IPS-18a (cell line): ENCODE measurements at regions not wholly inside any gene's neighbourhood (a gene's known extent, or its start where the extent isn't known, plus 50 kb on each side); places are given as distances from the start of the nearest gene placed in this dataset.
"Not testable (repeated sequence)": the region's sequence is repeated elsewhere in the genome, so short reads cannot be mapped to it uniquely, and the experiment has no call there.

ENCODE experiments used
- H3K27ac ChIP-seq: one replicate; pipeline ENCODE4 v1.5.1; 2013; ENCODE audit warnings: low read length
- H3K27me3 ChIP-seq: one replicate; pipeline ENCODE4 v1.6.1; 2013; ENCODE audit warnings: mild to moderate bottlenecking, low read length; ENCODE audit not compliant: control insufficient read depth, insufficient read depth
- H3K36me3 ChIP-seq: one replicate; pipeline ENCODE4 v1.6.1; 2013; ENCODE audit warnings: low read depth, low read length; ENCODE audit not compliant: control insufficient read depth
- H3K4me1 ChIP-seq: one replicate; pipeline ENCODE4 v1.6.1; 2013; ENCODE audit warnings: low read depth, low read length; ENCODE audit not compliant: control insufficient read depth
- H3K4me3 ChIP-seq: one replicate; pipeline ENCODE4 v1.5.1; 2013; ENCODE audit warnings: low read length
- H3K9ac ChIP-seq: one replicate; pipeline ENCODE4 v1.6.1; 2013; ENCODE audit warnings: mild to moderate bottlenecking, low read length, moderate library complexity
- H3K9me3 ChIP-seq: one replicate; pipeline ENCODE4 v1.6.1; 2013; ENCODE audit warnings: low read depth, low read length; ENCODE audit not compliant: control insufficient read depth

GRCh38 chr12:127121494-127122084, 1145.4 kb upstream of the TMEM132C start:
- Histone ChIP-seq H3K4me3 (no peak overlapping the region), H3K27me3 (no peaks in the 10 kb centered on the region), H3K4me1 (no peaks in the 10 kb centered on the region), H3K36me3 (no peaks in the 10 kb centered on the region), H3K9ac (no peak overlapping the region), H3K27ac (no peak overlapping the region), H3K9me3 (peaks cover 13% of the 10 kb centered on the region)

- Histone ChIP-seq H3K27me3 (no peaks in the 10 kb centered on the region), H3K9ac (no peak overlapping the region), H3K4me1 (no peaks in the 10 kb centered on the region), H3K4me3 (no peak overlapping the region), H3K27ac (no peak overlapping the region), H3K36me3 (no peaks in the 10 kb centered on the region), H3K9me3 (peaks cover 9% of the 10 kb centered on the region)
Measured at GRCh38 chr12:127125607-127126259, 1141.2 kb upstream of the TMEM132C start.

GRCh38 chr12:127126260-127126628, 1140.7 kb upstream of the TMEM132C start:
- Histone ChIP-seq H3K9ac (no peak overlapping the region), H3K4me1 (no peaks in the 10 kb centered on the region), H3K4me3 (no peak overlapping the region), H3K36me3 (no peaks in the 10 kb centered on the region), H3K9me3 (peaks cover 9% of the 10 kb centered on the region), H3K27me3 (no peaks in the 10 kb centered on the region), H3K27ac (no peak overlapping the region)

- H3K9ac ChIP-seq: no peak overlapping the region
- H3K4me3 ChIP-seq: no peak overlapping the region
- H3K4me1 ChIP-seq: no peaks in the 10 kb centered on the region
- H3K27me3 ChIP-seq: no peaks in the 10 kb centered on the region
- no peaks in the 10 kb centered on the region for H3K36me3 ChIP-seq
- no peak overlapping the region for H3K27ac ChIP-seq
- peaks cover 9% of the 10 kb centered on the region for H3K9me3 ChIP-seq
Measured at GRCh38 chr12:127127897-127128296, 1139.1 kb upstream of the TMEM132C start.

- Histone ChIP-seq H3K36me3 (no peaks in the 10 kb centered on the region), H3K4me1 (no peaks in the 10 kb centered on the region), H3K4me3 (no peak overlapping the region), H3K9me3 (peaks cover 21% of the 10 kb centered on the region), H3K27ac (no peak overlapping the region), H3K9ac (no peak overlapping the region), H3K27me3 (no peaks in the 10 kb centered on the region)
Measured at GRCh38 chr12:127130506-127131124, 1136.4 kb upstream of the TMEM132C start.

GRCh38 chr12:127133675-127134335, 1133.2 kb upstream of the TMEM132C start:
- Histone ChIP-seq H3K4me1 (no peaks in the 10 kb centered on the region), H3K4me3 (no peak overlapping the region), H3K27me3 (no peaks in the 10 kb centered on the region), H3K9me3 (peaks cover 12% of the 10 kb centered on the region), H3K36me3 (no peaks in the 10 kb centered on the region), H3K9ac (no peak overlapping the region), H3K27ac (no peak overlapping the region)

GRCh38 chr12:127140864-127141484, 1126.0 kb upstream of the TMEM132C start:
- not testable (repeated sequence) for H3K4me3 ChIP-seq, H3K4me1 ChIP-seq, H3K27me3 ChIP-seq, H3K9ac ChIP-seq, H3K27ac ChIP-seq, H3K36me3 ChIP-seq
- H3K9me3 ChIP-seq: peaks cover 21% of the 10 kb centered on the region

GRCh38 chr12:127143020-127143419, 1124.0 kb upstream of the TMEM132C start:
- peaks cover 26% of the 10 kb centered on the region for H3K9me3 ChIP-seq
- no peaks in the 10 kb centered on the region for H3K36me3 ChIP-seq
- H3K4me1 ChIP-seq: no peaks in the 10 kb centered on the region
- H3K4me3 ChIP-seq: no peak overlapping the region
- no peak overlapping the region for H3K27ac ChIP-seq
- H3K9ac ChIP-seq: no peak overlapping the region
- H3K27me3 ChIP-seq: no peaks in the 10 kb centered on the region

- no peak overlapping the region for H3K9ac ChIP-seq
- H3K36me3 ChIP-seq: no peaks in the 10 kb centered on the region
- peaks cover 29% of the 10 kb centered on the region for H3K9me3 ChIP-seq
- no peak overlapping the region for H3K27ac ChIP-seq
- no peaks in the 10 kb centered on the region for H3K4me1 ChIP-seq
- H3K27me3 ChIP-seq: no peaks in the 10 kb centered on the region
- no peak overlapping the region for H3K4me3 ChIP-seq
Measured at GRCh38 chr12:127144770-127145169, 1122.2 kb upstream of the TMEM132C start.

- peak overlapping the region; percentile 44 for H3K4me3 ChIP-seq
- H3K9ac ChIP-seq: no peak overlapping the region
- no peak overlapping the region for H3K27ac ChIP-seq
- H3K4me1 ChIP-seq: no peaks in the 10 kb centered on the region
- H3K36me3 ChIP-seq: no peaks in the 10 kb centered on the region
- H3K9me3 ChIP-seq: peaks cover 35% of the 10 kb centered on the region
- no peaks in the 10 kb centered on the region for H3K27me3 ChIP-seq
Measured at GRCh38 chr12:127145241-127145928, 1121.6 kb upstream of the TMEM132C start.
